Stimulated activated CD4-positive, alpha-beta T cell treated with anti-CD3 and anti-CD28 coated beads, Interleukin-1b, Interleukin-23, amount 100 ng/mL, for 48 hours (primary cell): ENCODE measurements at regions not wholly inside any gene's neighbourhood (a gene's known extent, or its start where the extent isn't known, plus 50 kb on each side); places are given as distances from the start of the nearest gene placed in this dataset.

ENCODE experiments used
- DNase-seq: peaks from one replicate; pipeline ENCODE4 v3.0.0-alpha.2; 2020

GRCh38 chr7:41787651-41788350 is 84.9 kb upstream of the INHBA start:
- no peak for DNase-seq

- no peak for DNase-seq
Observed at GRCh38 chr7:41786944-41787343, 84.1 kb upstream of the INHBA start.

DNA sequence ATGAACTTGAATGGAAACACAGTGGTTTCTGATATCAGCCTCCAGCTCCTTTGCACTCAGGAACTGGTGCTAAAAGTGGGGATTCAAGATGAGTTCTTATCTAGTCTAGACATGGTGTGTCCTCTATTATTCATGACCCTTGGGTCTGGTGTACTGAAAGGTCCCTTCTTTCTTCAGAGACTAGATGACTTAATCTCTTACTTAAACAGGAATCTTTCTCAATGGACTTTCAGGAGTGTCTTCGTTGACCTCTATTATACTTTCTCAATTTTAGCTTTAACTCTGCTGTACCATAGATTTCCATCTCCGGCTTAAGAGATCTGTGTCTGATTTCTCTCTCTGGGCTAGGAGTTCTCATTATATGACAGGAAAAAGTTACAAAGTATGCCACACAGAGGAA is 83.5 kb upstream of the INHBA start:
- no peak for DNase-seq

DNA sequence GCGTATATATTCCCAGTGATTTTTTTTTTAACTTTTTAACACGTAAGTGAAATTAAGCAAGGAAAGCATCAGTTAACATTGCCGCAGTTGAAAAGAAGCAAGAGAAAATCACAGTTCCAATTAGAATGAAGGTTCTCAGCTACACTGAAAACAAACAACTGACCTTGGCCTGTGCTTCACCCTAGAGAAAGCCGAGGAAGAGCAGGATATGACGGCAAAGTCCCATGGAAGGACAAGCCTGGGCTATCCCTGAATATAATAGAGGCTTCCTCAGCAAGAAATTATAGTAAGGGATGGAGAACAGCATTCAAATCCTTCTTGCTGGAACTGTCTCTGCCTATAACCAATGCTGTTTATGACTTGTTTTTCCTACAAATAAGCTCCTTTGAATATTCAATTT is 83.0 kb upstream of the INHBA start:
- DNase-seq: no peak

DNA sequence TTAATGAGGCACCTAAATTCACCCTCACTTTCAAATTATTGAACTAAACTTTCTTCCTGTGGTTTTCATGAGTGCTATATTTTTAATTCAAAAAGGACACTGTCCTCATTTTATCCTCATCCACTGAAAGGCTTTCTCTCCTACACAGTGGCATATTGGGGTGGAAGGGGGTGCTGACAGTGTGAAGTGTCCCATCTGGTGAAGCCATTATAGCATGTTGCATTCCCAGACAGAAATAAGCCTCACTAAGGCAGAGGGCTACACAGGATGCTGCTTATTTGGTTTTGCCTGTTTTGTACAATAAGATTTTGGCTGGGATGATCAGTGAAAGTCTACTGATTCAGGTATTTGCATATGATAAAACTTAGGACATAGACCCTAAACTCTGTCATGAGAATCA is 82.4 kb upstream of the INHBA start:
- DNase-seq: no peak

DNA sequence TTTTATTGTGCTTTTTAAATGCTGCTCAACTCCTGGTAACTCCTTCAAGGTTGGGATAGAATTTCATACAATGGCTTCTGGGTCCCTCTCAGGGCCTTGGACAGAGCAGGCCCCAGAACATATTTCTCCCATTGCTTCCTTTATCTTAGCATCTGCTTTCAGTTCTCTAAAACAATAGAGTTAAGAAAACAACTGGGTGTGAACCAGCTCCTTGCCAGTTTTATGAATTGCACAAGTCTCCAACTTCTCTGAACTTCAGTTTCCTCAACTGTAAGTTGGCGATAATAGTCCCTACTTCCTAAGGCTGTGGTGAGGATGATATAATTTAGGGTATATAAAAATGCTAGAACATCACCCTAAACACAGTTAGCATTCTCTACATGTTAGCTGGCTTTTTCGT is 77.0 kb upstream of the INHBA start:
- DNase-seq: no peak

DNA sequence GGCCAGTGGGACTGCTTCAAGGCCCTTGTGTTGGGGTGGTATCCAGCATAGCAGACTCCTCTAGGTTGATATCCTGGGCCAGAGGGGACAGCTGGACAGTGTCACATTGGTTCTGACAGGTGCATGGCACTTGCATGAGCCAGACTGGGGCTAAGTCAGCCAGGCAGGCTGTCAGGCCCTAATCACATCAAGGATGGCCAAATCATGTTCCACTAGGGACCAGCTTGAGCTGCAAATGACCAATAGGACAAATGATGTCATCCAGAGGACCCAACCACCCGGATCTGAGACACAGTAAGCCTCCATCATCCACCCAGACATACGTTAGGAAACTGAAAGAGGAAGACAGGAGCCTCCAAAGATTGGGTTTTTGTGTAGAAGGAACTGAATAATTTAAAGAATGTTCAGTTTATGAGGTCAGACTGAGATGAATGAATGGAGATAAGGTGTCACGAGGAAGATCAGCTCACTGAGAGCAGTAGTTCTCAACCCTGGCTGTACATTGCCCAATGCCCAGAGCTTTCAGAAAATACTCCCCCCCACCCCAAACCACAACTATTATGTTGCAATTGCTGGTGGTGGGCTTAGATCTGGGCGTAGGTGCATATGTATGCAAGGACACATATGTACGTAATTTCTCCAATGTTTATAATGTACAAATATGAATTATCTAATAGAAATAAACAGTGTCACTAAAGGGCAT is 75.2 kb upstream of the INHBA start:
- no peak for DNase-seq

GRCh38 chr7:41774966-41775365 is 72.1 kb upstream of the INHBA start:
- DNase-seq: no peak

DNA sequence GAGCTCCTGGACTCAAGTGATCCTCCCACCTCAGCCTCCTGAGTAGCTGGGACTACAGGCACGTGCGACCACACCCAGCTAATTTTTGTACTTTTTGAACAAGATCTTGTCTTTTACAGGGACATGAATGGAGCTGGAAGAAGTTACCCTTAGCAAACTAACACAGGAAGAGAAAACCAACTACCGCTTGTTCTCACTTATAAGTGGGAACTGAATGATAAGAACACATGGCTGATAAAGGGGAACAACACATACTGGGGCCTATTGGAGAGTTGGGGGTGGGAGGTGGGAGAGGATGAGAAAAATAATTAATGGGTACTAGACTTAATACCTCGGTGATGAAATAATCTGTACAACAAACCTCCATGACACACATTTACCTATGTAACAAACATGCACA is 70.9 kb upstream of the INHBA start:
- DNase-seq: no peak

- DNase-seq: no peak
Observed at GRCh38 chr7:41771717-41772116, 68.8 kb upstream of the INHBA start.

DNA sequence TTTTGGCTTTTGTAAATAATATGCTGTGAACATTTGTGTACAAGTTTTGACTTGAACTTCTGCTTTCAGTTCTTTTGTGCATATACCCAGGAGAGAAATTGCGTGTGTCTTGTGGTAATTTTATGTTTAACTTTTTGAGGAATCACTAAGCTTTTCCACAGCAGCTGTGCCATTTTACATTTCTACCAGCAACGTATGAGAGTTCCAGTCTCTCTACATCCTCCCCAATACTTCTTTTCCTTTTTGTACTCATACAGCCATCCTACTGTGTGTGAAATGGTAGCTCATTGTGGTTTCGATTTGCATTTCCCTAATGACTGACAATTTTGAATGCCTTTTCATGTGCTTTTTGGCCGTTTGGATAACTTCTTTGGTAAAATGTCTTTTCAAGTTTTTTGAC is 66.3 kb upstream of the INHBA start:
- DNase-seq: no peak

DNA sequence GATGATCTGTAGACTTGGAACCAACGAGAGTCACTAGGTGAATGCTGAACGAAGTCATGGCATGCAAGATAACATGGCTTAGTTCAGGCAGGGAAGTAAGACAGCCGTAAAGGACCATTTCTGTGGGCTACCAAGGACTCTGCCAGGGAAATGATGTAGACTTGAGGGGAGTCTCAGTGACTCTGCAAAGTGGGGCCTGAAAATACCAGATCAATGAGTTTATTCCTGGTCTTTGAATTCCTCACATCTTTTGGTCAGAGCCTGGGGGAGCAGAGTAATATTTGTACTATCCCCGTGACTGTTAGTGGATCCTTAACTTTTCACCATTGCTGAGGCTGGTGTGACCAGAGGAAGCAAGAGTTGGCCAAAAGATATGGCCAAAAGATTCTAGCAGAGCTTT is 60.7 kb upstream of the INHBA start:
- DNase-seq: no peak

GRCh38 chr7:41762641-41763040 is 59.8 kb upstream of the INHBA start:
- DNase-seq: no peak

- no peak for DNase-seq
Observed at GRCh38 chr7:41760293-41760692, 57.4 kb upstream of the INHBA start.

- no peak for DNase-seq
Observed at GRCh38 chr7:41758321-41758720, 55.4 kb upstream of the INHBA start.

GRCh38 chr7:41756650-41757182 is 53.8 kb upstream of the INHBA start:
- no peak for DNase-seq

GRCh38 chr7:41755096-41755495 is 52.2 kb upstream of the INHBA start:
- DNase-seq: no peak

- no peak for DNase-seq
Observed at GRCh38 chr7:41754046-41754445, 51.2 kb upstream of the INHBA start.
